ENCODE measurements at regions not wholly inside any gene's neighbourhood (a gene's known extent, or its start where the extent isn't known, plus 50 kb on each side); places are given as distances from the start of the nearest gene placed in this dataset.
A peak's percentile ranks its signal among the peaks of the same experiment; 100 is the strongest.

DNA sequence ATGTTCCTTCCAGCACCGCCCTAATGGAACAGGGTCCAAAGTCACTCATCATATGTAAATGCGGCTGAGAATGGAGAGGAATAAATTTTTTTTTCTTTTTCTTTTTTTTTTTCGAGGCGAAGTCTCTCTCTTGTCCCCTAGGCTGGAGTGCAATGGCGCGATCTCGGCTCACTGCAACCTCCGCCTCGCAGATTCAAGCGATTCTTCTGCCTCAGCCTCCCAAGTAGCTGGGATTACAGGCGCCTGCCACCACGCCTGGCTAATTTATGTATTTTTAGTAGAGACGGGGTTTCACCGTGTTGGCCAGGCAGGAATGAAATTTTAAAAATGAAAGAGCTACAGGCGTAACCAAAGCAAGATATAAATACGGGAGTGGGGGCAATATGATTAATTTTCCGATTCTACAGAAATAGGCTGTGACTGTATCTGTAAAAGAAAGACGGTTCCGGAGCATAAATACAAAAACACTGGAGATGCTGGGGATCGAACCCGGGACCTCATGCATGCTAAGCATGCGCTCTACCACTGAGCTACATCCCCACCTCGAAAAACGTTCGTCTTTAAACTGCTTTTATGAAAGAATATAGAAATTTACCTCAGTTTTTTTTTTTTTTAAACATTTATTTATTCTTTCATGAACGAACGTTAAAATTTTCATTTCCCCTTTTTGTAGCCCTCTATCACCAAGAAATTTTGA, 132.2 kb downstream of the GPX5 start:
- H3K27me3 ChIP-seq = peaks cover 10% of the 10 kb centered on the region
- TF ChIP-seq POLR2A (IDR thresholded peaks at IDR 0.05) = no peak
- TF ChIP-seq, protein P1, sequence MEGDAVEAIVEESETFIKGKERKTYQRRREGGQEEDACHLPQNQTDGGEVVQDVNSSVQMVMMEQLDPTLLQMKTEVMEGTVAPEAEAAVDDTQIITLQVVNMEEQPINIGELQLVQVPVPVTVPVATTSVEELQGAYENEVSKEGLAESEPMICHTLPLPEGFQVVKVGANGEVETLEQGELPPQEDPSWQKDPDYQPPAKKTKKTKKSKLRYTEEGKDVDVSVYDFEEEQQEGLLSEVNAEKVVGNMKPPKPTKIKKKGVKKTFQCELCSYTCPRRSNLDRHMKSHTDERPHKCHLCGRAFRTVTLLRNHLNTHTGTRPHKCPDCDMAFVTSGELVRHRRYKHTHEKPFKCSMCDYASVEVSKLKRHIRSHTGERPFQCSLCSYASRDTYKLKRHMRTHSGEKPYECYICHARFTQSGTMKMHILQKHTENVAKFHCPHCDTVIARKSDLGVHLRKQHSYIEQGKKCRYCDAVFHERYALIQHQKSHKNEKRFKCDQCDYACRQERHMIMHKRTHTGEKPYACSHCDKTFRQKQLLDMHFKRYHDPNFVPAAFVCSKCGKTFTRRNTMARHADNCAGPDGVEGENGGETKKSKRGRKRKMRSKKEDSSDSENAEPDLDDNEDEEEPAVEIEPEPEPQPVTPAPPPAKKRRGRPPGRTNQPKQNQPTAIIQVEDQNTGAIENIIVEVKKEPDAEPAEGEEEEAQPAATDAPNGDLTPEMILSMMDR (IDR thresholded peaks at IDR 0.05) = no peak
- H3K9me3 ChIP-seq (replicated peaks in 1 of 3) = no peaks in the 10 kb centered on the region
- peak overlapping the region in 1 of 4 donors; percentile 54 for H3K4me3 ChIP-seq
- no peaks in the 10 kb centered on the region for H3K36me3 ChIP-seq (replicated peaks in 1 of 2)
- peaks cover 7 to 17% of the 10 kb centered on the region in 2 donors for H3K4me1 ChIP-seq (replicated peaks in 1 of 2)
- DNase-seq = peak; percentile 37 to 72 (median 50)
- intact Hi-C loops (cut with DNase I) = no loop called here
- H3K27ac ChIP-seq = no peak overlapping the region
- WGBS, 4 donors = 2 to 4% (median 2%) methylated on average over 27 of the region's 27 CpGs

DNA sequence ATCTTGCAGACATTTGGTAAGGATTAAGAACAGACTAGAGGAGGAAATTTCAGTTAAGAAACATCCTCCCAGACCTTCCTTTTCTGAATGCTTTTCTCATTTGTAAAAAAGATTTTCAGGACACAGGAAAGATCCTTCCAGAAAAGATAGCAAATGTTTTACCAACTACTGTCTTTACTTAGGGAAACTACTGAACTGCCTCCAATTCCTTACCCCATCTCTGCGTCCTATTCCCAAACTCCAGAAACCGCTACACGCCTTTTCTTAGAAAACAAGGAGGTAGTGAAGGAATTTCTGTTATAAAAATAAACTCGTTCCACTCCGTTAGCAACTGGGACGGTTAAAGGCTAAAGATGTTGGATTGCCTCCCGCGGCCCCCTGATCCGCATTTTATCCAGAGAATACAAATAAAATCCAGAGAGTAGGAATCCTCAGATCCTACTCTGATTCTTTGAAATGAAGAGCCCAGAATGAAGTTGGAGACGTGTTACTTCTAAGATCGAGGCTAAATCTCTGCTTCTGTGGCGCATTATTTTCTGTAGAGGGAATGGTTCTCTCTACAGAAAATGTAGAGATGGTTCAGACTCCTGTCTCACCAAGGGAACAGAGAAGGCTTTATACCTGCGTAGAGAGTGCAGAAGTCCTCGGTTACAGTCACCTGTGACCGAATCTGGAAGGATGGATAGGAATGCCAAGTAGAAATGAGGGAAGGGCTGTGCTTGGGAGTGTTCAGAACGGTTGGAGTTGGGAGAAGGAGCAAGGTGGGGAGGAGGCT, 133.0 kb downstream of the GPX5 start:
- H3K27me3 ChIP-seq = peaks cover 10% of the 10 kb centered on the region
- intact Hi-C loops (cut with DNase I) = no loop called here
- no peaks in the 10 kb centered on the region for H3K36me3 ChIP-seq (replicated peaks in 1 of 2)
- peak overlapping the region in 2 of 4 donors; percentile 1 to 54 for H3K4me3 ChIP-seq
- peaks cover 7 to 17% of the 10 kb centered on the region in 2 donors for H3K4me1 ChIP-seq (replicated peaks in 1 of 2)
- no peaks in the 10 kb centered on the region for H3K9me3 ChIP-seq (replicated peaks in 1 of 3)
- 1 to 2% (median 1%) methylated on average over 16 of the region's 16 CpGs for WGBS, 4 donors
- DNase-seq = no peak
- no peak overlapping the region for H3K27ac ChIP-seq
- TF ChIP-seq, protein P1 (IDR thresholded peaks at IDR 0.05) = no peak
- TF ChIP-seq POLR2A (IDR thresholded peaks at IDR 0.05) = no peak

DNA sequence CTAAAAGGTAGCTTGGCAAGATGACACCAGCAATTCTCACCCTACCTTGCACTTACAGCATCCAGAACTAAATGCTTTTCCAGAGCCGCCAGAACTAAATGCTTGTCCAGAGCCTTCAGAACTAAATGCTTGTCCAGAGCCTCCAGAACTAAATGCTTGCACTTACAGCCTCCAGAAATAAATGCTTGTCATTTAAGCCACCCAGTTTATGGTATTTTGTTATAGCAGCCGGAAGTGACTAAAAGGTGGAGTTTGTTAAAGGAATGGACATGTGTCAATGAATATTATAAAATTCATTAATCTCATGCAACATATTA, 133.5 kb downstream of the GPX5 start:
- peaks cover 7 to 17% of the 10 kb centered on the region in 2 donors for H3K4me1 ChIP-seq (replicated peaks in 1 of 2)
- no peaks in the 10 kb centered on the region for H3K36me3 ChIP-seq (replicated peaks in 1 of 2)
- DNase-seq = no peak
- intact Hi-C loops (cut with DNase I) = no loop called here
- no peak overlapping the region for H3K27ac ChIP-seq
- H3K27me3 ChIP-seq = peaks cover 10% of the 10 kb centered on the region
- TF ChIP-seq, protein P1 (IDR thresholded peaks at IDR 0.05) = no peak
- no peak for TF ChIP-seq POLR2A (IDR thresholded peaks at IDR 0.05)
- peak overlapping the region in 1 of 4 donors; percentile 54 for H3K4me3 ChIP-seq
- 27 to 41% (median 34%) methylated on average over 2 of the region's 2 CpGs for WGBS, 4 donors
- no peaks in the 10 kb centered on the region for H3K9me3 ChIP-seq (replicated peaks in 1 of 3)

GRCh38 chr6:28661097-28661713, 135.5 kb downstream of the GPX5 start:
- Histone ChIP-seq H3K27me3 (peaks cover 10% of the 10 kb centered on the region), H3K36me3 (replicated peaks in 1 of 2) (no peaks in the 10 kb centered on the region), H3K27ac (no peak overlapping the region), H3K9me3 (replicated peaks in 1 of 3) (no peaks in the 10 kb centered on the region), H3K4me1 (replicated peaks in 1 of 2) (peaks cover 7 to 17% of the 10 kb centered on the region in 2 donors), H3K4me3 (no peak overlapping the region)
- DNase-seq = no peak
- 53 to 70% (median 58%) methylated on average over 2 of the region's 2 CpGs for WGBS, 4 donors
- intact Hi-C loops (cut with DNase I) = no loop called here
- TF ChIP-seq, protein P1 (IDR thresholded peaks at IDR 0.05) = no peak
- no peak for TF ChIP-seq POLR2A (IDR thresholded peaks at IDR 0.05)

All from adrenal gland (tissue), 9 donors.